ENCODE measurements at regions not wholly inside any gene's neighbourhood (a gene's known extent, or its start where the extent isn't known, plus 50 kb on each side); places are given as distances from the start of the nearest gene placed in this dataset.

DNA sequence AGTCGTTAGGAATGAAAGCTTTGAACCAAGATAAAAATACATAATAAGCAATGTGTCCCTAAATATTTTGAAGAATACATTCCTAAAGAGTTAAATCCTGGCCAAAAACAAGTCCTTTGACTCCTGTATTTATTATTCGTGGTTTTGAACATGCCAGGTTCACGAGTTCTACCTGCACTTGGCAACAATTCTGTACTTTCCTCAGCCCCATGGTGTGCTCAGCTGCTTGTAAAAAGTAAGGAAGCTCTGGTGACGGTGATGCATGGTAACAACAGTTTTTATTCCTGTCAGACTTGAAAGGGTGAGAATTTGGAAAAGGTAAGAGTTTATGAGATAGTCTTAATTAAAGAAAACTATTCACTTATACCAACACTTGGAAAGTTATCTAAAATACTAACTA lies 95.0 kb upstream of the KLF12 start:
- intact Hi-C loops (cut with micrococcal nuclease; ENCODE audit: unreplicated experiment) (loop anchor here (5.0 kb wide), 3 partner anchors 58 to 97 kb away; partner anchors contain the start of gene KLF12), in situ Hi-C loops (cut with HindIII; ENCODE audit: extremely low pct_ligation_motif_present, low pct_unique_long_range_greater_than_20kb) (no loop called here)
- Histone ChIP-seq H3K9ac (ENCODE audit: insufficient read depth, low read depth, low read length) (no peak overlapping the region), H3K79me2 (ENCODE audit: insufficient read depth, low read length) (no peaks in the 10 kb centered on the region), H3K9me3 (ENCODE audit: low read length) (peaks cover 14% of the 10 kb centered on the region; the same call in 1 of the 2 replicates), H3K27me3 (ENCODE audit: control insufficient read depth in 1 of 2, insufficient read depth in 2 of 2, low read length in 2 of 2) (no peaks in the 10 kb centered on the region), H4K20me1 (ENCODE audit: insufficient read depth, low read length) (no peaks in the 10 kb centered on the region), H2AFZ (ENCODE audit: low read length) (no peak overlapping the region), H3K4me2 (ENCODE audit: low read depth, low read length) (no peak overlapping the region), H3K36me3 (replicated peaks in 1 of 2; ENCODE audit: control insufficient read depth in 1 of 2, insufficient read depth in 2 of 2, low read length in 2 of 2) (no peaks in the 10 kb centered on the region), H3K4me3 (replicated peaks in 1 of 3; ENCODE audit: insufficient read depth in 1 of 3, low read depth in 2 of 3, low read length in 3 of 3) (no peak overlapping the region), H3K4me1 (ENCODE audit: insufficient read depth, low read length) (peaks cover 33% of the 10 kb centered on the region), H3K27ac (ENCODE audit: extremely low read length, insufficient read depth, low read length) (no peak overlapping the region)
- no peak for DNase-seq (ENCODE audit: low spot score)
- ChIA-PET CTCF (ENCODE audit: low intra/inter-chr PET ratio, low total read pairs) (no interaction called here), POLR2A (no interaction called here)
- WGBS (ENCODE audit: low lambda C conversion rate) = 91% methylated on average over 4 of the region's 4 CpGs
- no peak for FAIRE-seq
- TF ChIP-seq, protein P1, sequence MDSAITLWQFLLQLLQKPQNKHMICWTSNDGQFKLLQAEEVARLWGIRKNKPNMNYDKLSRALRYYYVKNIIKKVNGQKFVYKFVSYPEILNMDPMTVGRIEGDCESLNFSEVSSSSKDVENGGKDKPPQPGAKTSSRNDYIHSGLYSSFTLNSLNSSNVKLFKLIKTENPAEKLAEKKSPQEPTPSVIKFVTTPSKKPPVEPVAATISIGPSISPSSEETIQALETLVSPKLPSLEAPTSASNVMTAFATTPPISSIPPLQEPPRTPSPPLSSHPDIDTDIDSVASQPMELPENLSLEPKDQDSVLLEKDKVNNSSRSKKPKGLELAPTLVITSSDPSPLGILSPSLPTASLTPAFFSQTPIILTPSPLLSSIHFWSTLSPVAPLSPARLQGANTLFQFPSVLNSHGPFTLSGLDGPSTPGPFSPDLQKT (CRISPR knock-in tag; IDR thresholded peaks at IDR 0.05; ENCODE audit: borderline replicate concordance) = no peak
- TF ChIP-seq, protein P2, sequence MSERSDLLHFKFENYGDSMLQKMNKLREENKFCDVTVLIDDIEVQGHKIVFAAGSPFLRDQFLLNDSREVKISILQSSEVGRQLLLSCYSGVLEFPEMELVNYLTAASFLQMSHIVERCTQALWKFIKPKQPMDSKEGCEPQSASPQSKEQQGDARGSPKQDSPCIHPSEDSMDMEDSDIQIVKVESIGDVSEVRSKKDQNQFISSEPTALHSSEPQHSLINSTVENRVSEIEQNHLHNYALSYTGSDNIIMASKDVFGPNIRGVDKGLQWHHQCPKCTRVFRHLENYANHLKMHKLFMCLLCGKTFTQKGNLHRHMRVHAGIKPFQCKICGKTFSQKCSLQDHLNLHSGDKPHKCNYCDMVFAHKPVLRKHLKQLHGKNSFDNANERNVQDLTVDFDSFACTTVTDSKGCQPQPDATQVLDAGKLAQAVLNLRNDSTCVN (CRISPR knock-in tag; IDR thresholded peaks at IDR 0.05; ENCODE audit: borderline replicate concordance) = no peak
- TF ChIP-seq ZBTB20 (CRISPR knock-in tag; IDR thresholded peaks at IDR 0.05; ENCODE audit: borderline replicate concordance, low read depth) = no peak
- TF ChIP-seq ZNF333 (CRISPR knock-in tag; IDR thresholded peaks at IDR 0.05; ENCODE audit: borderline replicate concordance) = no peak
- no peak for TF ChIP-seq ZSCAN30 (CRISPR knock-in tag; IDR thresholded peaks at IDR 0.05)
- no peak for TF ChIP-seq ZNF335 (CRISPR knock-in tag; IDR thresholded peaks at IDR 0.05)
- TF ChIP-seq ZNF564 (CRISPR knock-in tag; IDR thresholded peaks at IDR 0.05) = no peak
- TF ChIP-seq ZNF280B (CRISPR knock-in tag; IDR thresholded peaks at IDR 0.05; ENCODE audit: borderline replicate concordance) = no peak
- TF ChIP-seq ZFY (CRISPR knock-in tag; IDR thresholded peaks at IDR 0.05) = no peak
- BruUV-seq (replicated peaks) = no TSS peak
- ATAC-seq = no peak
